LoVo (cell line): ENCODE measurements at regions not wholly inside any gene's neighbourhood (a gene's known extent, or its start where the extent isn't known, plus 50 kb on each side); places are given as distances from the start of the nearest gene placed in this dataset.
"Not testable (repeated sequence)": the region's sequence is repeated elsewhere in the genome, so short reads cannot be mapped to it uniquely, and the experiment has no call there.

Source experiments
- DNase-seq: peaks from one replicate; pipeline ENCODE4 v3.0.0-alpha.2; 2016; ENCODE audit warnings: low spot score

DNA sequence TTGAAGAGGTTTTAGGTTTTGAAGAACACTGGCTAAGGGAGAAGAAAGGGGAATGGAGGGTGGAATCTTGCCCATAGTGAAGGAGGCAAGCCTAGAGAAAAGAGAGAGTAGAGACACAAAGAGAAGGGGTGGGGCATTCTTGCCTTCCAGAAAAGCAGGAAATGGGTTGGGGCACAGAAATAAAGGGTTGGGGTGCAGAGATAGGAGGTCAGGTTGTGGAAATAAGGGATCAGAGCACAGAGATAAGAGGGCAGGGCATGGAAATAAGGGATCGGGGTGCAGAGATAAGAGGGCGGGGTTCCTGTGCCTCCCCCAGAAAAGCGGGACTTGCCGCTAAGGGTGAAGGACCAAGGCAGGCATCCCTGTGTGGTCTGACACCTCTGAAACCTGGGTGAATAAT is 69.9 kb downstream of the ALG1L2 start:
- not testable (repeated sequence) for DNase-seq

DNA sequence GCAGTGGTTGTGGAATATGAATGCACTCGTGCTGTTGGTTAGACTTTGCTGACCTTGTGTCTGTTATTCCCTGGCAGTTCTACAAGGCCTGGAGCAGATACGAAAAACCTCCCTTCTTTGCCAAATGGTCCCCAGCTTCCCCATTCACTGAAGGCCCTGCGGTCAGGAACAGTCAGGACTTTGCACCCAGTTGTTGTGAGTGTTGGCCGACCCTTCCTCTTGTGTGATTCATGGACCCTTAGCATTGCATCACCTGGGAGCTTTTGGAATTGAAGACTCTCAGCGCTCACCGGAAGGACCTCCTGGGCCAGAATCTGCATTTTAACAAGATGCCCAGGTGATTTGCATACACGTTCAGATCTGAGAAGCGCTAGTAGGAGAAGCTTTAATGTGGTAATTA is 71.6 kb downstream of the ALG1L2 start:
- DNase-seq: not testable (repeated sequence)

DNA sequence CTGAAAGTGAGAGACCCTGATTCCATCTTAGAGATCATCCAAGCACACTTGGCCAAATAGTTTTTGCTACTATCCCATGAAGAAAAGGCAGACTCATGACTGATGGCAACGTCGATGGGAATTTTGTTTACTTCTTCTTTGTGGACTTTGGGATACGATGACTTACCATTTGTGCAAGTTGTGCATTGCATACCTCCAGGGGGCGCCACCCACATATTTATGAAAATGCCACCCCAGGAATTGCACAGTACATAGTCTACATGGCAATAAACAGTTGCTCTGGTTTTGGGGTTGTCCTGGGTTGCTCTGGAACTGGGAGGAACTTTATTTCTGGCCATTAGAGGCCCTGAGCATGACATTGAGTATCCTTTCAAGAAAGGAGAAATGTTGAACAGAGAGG is 73.8 kb downstream of the ALG1L2 start:
- not testable (repeated sequence) for DNase-seq

- not testable (repeated sequence) for DNase-seq
Measured at GRCh38 chr3:130166856-130167255, 85.2 kb downstream of the ALG1L2 start.

DNA sequence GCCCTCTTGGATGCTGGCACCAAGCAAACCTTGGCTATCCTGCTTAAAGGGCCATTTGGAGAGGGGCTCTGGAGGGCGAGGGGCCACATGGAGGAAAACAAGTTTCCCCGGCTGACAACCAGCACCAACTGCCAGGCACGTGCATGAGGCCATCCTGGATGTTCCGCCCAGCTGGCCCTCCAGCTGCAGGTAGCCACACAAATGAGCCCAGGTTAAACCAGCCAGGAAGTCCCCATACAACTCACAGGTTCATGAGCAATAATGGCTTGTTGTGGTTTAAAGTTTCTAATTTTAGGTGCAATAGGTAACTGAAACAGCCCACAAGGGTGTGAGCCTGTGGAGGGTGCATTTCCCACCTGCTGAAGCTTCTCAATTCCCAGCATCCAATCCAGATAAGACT is 93.6 kb downstream of the ALG1L2 start:
- not testable (repeated sequence) for DNase-seq

DNA sequence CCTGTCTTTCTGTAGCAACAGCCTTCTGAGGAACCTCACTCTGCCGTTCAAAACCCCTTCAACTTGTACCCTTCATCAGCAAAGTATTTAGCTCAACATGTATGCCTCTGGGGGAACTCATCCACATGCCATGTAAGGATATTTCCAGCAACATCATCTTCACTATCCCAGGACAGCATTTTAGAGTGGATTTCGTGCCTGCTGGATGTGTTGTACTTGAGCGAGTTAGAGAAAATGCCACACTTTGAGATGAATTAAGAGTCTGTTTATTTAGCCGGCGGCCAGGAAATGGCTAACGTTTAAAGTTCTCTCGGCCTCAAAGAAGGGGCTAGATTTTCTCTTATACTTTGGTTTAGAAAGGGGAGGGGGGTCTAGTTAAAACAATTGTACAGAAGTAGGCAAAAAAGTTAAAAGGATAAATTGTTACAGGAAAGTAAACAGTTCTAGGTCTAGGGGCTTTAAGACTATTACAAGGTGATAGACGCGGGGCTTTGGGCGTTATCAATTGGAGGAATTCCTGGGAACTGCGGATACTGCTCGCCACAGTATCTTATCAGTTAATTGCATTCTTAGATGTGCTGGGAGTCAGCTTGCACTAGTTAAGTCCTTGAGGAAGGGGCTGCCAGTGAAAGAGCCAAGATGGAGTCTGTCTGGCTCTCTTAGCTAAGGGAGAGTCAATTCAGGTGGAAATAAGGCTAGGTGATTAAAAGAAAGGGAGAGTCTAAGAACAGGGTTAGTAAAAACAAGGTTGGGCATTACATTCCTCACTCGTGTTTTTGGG is 95.0 kb downstream of the ALG1L2 start:
- DNase-seq: not testable (repeated sequence)

- DNase-seq: not testable (repeated sequence)
Measured at GRCh38 chr3:130178835-130179234, 97.2 kb downstream of the ALG1L2 start.

- DNase-seq: not testable (repeated sequence)
Measured at GRCh38 chr3:130179353-130179970, 97.8 kb downstream of the ALG1L2 start.

GRCh38 chr3:130182475-130182874 is 100.8 kb downstream of the ALG1L2 start:
- not testable (repeated sequence) for DNase-seq

DNA sequence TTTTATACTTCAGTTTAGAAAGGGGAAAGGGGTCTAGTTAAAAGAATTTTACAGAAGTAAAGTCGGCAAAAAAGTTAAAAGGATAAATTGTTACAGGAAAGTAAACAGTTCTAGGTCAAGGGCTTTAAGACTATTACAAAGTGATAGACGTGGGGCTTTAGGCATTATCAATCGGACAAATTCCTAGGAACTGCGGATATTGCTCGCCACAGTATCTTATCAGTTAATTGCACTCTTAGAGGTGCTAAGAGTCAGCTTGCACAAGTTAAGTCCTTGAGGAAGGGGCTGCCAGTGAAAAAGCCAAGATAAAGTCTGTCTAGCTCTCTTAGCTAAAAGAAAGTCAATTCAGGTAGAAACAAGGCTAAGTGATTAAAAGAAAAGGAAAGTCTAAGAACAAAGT is 102.1 kb downstream of the ALG1L2 start:
- DNase-seq: not testable (repeated sequence)

DNA sequence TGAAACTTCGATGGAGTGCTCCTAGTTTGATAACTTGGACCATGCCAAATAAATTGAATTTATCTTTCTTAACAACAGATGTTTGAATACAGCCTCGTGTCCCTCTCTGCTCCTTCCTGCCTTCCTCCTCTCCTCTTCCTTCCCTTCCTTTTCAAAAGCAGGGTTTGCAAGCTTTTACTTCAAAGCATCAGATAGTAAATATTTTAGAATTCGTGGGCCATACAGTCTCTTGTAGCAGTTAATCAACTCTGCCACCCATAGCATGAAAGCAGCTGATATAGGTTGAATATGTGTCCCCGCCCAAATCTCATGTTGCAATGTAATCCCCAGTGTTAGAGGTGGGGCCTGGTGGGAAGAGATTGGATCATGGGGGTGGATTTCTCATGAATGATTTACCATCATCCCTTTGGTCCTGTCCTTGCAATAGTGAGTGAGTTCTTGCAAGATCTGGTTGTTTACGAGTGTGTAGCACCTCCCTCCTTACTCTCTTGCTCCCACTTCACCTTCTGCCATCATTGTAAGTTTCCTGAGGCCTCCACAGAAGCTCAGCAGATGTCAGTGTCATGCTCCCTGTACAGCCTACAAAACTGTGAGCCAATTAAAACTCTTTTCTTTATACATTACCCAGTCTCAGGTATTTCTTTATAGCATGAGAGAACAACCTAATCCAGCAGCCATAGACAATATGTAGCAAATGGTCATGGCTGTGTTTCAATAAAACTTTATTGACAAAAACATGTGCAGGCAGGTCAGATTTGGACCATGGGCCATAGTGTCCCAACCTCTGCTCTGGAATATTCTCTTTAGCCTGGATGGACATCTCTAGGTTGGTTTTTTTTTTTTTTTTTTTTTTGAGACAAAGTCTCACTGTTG is 102.8 kb downstream of the ALG1L2 start:
- not testable (repeated sequence) for DNase-seq

- not testable (repeated sequence) for DNase-seq
Measured at GRCh38 chr3:130201272-130201671, 119.6 kb downstream of the ALG1L2 start.

GRCh38 chr3:130203633-130204032 is 122.0 kb downstream of the ALG1L2 start:
- not testable (repeated sequence) for DNase-seq

- no peak for DNase-seq
Measured at GRCh38 chr3:130227540-130227939, 117.9 kb upstream of the COL6A5 start.

GRCh38 chr3:130242850-130243569 is 102.5 kb upstream of the COL6A5 start:
- DNase-seq: no peak

DNA sequence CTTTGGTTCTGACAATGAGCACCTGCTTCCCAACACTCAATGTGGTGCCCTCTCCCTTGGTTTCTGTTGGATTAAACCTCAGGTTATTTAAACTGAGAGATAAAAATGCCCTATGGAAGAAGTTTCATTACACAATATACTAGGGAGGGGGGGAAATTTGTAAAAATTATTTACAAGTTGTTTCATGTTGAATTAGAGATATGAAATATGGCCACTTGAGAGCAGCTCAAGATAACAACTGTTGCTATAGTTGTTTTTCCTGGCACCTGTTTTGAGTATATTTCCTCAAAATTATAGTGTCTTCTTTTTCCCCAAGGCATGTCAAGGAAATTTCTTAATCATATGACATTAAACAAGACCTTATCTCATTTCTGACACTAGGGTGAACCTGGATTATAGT is 101.7 kb upstream of the COL6A5 start:
- DNase-seq: no peak

DNA sequence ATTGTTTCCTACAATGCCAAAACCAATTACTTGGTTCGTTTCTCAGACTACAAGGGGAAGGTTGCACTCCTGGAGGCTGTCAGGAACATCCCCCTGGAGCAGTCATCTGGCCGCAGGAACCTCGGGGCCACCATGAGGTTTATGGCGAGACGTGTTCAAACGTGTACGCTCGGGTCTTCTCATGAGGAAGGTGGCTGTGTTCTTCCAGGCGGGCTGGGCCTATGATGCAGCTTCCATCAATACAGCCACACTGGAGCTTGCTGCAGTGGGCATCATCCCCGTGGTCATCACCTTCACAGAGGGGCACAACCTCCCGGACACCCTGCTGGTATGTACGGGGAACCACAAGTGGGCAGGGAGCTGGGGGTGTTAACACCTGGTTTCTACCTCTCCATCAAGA is 94.5 kb upstream of the COL6A5 start:
- DNase-seq: no peak

DNA sequence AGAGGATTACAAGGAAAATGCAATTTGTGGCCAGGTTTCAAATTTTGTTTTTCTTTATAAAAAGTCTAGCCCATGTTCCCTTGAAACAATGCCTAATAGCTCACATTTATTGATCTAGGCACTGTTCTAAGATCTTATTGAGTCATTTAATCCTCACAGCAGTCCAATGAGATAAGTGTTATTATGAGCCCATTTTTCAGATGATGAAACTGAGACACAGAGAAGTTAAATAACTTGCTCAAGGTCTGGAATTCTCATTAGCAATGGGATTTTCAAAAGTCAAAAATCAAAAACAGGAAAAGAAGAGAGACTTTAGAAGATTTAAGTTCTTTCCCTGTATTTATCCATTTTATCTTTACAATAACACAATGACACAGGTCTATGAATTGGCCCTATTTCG is 90.0 kb upstream of the COL6A5 start:
- no peak for DNase-seq

DNA sequence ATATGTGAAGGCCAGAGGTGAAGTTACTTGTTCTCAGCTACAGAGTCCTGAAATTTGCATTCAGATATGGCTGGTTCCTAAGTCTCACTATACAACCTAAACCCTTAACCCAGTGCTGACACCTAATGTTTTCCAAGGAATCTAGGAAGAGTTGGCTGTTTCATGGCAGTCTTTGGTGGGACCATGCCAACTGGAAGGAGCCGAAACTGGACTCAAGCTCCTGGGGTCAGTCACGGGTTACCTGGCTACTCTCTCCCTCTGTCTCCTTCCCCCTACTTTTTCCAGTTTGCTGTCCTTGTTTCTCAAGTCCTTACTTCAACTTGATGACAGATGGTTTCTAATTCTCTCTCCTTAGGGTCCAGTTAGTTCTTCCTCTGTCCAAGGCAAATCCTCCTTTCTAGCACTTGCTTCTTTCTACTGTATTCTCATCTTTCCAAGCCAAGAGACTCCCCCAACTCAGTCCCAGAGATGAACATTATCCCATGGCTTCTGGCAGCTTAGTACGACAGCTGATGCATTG is 88.6 kb upstream of the COL6A5 start:
- DNase-seq: no peak

- no peak for DNase-seq
Measured at GRCh38 chr3:130258532-130258952, 86.9 kb upstream of the COL6A5 start.

DNA sequence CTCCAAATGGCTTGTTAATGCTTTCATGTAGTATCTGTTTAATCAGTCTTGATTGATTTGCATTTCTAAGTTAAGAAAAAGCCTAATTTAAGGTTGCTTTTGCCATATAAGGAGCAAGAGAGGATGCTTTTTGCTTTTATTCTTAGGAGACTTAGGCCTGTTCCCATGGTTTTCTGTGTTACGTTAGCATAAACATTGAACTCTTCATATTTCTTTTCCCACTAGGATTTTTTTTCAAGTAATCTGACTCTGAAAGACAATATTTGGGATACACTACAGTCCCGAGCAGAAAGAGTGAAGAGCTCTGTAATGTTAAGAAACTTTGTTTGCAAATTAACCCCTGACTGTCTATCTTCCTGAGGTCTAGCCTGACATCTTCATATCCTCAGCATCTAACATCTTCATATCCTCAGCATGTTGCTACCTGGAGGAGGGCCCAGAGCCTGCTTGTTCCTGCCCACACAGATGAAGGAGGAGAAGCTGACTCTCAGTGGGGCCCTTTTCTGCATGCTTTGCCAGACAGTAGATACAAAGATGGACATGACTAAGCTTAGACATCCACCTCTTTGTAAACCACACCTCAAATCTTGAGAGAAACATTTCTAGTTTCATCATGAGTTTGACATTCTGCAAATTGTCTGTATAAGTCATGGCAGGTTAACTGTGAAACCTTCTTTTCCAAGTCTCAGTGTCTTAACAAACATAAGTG is 86.2 kb upstream of the COL6A5 start:
- DNase-seq: no peak
